ENCODE measurements at regions not wholly inside any gene's neighbourhood (a gene's known extent, or its start where the extent isn't known, plus 50 kb on each side); places are given as distances from the start of the nearest gene placed in this dataset.

DNA sequence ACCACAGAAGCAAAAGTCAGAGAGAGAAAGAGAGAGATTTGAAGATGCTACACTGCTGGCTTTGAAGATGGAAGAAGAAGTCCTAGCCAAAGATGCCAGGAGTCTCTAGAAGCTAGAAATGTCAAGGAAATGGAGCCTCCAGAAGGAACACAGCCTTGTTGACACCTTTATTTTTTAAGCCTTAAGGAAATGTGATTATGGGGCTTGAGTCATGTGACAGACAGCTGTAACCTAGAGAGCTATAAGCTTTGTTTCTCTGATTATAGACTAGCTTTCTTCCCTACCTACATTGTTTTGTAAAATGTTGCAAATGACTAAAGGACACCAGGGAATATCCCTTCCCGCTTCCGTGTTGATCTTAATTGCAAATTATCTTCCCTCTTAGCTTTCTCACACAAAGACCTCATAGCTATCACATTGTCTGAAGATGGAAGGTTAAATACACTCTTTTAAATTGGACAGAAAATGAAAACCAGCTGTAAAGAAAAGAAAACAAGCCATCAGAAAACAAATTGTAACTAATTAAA, 199.9 kb downstream of the ARHGAP12 start:
- peak overlapping the region; percentile 50 for H3K27ac Mint-ChIP-seq
- H3K27ac ChIP-seq (ENCODE audit: low read depth), result peak overlapping the region; percentile 7

More for the DNA sequence above, 199.9 kb downstream of the ARHGAP12 start:
- no peak overlapping the region for H3K4me3 Mint-ChIP-seq
- H3K79me2 ChIP-seq (replicated peaks; ENCODE audit: insufficient read depth), result no peaks in the 10 kb centered on the region
- no peak overlapping the region for H2AFZ ChIP-seq
- DNase-seq (ENCODE audit: low spot score) (peak; percentile 35), ATAC-seq (peak; percentile 78)
- peaks cover 11% of the 10 kb centered on the region for H3K27me3 Mint-ChIP-seq (ENCODE audit: insufficient read depth, low read depth, poor library complexity)
- H3K4me1 Mint-ChIP-seq, result peaks cover 7% of the 10 kb centered on the region
- peaks cover 58% of the 10 kb centered on the region for H3K9me3 Mint-ChIP-seq
- TF ChIP-seq STAT1 (IDR thresholded peaks at IDR 0.05; ENCODE audit: unreplicated experiment) (no peak), NANOG (IDR thresholded peaks at IDR 0.05; ENCODE audit: borderline replicate concordance) (peak; percentile 52; the same call in 1 of the 2 replicates)
- TF ChIP-seq, protein P1, sequence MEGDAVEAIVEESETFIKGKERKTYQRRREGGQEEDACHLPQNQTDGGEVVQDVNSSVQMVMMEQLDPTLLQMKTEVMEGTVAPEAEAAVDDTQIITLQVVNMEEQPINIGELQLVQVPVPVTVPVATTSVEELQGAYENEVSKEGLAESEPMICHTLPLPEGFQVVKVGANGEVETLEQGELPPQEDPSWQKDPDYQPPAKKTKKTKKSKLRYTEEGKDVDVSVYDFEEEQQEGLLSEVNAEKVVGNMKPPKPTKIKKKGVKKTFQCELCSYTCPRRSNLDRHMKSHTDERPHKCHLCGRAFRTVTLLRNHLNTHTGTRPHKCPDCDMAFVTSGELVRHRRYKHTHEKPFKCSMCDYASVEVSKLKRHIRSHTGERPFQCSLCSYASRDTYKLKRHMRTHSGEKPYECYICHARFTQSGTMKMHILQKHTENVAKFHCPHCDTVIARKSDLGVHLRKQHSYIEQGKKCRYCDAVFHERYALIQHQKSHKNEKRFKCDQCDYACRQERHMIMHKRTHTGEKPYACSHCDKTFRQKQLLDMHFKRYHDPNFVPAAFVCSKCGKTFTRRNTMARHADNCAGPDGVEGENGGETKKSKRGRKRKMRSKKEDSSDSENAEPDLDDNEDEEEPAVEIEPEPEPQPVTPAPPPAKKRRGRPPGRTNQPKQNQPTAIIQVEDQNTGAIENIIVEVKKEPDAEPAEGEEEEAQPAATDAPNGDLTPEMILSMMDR (conservative IDR thresholded peaks at IDR 0.05; ENCODE audit: low read depth in 2 of 2), result no peak
- TF ChIP-seq, protein P2, sequence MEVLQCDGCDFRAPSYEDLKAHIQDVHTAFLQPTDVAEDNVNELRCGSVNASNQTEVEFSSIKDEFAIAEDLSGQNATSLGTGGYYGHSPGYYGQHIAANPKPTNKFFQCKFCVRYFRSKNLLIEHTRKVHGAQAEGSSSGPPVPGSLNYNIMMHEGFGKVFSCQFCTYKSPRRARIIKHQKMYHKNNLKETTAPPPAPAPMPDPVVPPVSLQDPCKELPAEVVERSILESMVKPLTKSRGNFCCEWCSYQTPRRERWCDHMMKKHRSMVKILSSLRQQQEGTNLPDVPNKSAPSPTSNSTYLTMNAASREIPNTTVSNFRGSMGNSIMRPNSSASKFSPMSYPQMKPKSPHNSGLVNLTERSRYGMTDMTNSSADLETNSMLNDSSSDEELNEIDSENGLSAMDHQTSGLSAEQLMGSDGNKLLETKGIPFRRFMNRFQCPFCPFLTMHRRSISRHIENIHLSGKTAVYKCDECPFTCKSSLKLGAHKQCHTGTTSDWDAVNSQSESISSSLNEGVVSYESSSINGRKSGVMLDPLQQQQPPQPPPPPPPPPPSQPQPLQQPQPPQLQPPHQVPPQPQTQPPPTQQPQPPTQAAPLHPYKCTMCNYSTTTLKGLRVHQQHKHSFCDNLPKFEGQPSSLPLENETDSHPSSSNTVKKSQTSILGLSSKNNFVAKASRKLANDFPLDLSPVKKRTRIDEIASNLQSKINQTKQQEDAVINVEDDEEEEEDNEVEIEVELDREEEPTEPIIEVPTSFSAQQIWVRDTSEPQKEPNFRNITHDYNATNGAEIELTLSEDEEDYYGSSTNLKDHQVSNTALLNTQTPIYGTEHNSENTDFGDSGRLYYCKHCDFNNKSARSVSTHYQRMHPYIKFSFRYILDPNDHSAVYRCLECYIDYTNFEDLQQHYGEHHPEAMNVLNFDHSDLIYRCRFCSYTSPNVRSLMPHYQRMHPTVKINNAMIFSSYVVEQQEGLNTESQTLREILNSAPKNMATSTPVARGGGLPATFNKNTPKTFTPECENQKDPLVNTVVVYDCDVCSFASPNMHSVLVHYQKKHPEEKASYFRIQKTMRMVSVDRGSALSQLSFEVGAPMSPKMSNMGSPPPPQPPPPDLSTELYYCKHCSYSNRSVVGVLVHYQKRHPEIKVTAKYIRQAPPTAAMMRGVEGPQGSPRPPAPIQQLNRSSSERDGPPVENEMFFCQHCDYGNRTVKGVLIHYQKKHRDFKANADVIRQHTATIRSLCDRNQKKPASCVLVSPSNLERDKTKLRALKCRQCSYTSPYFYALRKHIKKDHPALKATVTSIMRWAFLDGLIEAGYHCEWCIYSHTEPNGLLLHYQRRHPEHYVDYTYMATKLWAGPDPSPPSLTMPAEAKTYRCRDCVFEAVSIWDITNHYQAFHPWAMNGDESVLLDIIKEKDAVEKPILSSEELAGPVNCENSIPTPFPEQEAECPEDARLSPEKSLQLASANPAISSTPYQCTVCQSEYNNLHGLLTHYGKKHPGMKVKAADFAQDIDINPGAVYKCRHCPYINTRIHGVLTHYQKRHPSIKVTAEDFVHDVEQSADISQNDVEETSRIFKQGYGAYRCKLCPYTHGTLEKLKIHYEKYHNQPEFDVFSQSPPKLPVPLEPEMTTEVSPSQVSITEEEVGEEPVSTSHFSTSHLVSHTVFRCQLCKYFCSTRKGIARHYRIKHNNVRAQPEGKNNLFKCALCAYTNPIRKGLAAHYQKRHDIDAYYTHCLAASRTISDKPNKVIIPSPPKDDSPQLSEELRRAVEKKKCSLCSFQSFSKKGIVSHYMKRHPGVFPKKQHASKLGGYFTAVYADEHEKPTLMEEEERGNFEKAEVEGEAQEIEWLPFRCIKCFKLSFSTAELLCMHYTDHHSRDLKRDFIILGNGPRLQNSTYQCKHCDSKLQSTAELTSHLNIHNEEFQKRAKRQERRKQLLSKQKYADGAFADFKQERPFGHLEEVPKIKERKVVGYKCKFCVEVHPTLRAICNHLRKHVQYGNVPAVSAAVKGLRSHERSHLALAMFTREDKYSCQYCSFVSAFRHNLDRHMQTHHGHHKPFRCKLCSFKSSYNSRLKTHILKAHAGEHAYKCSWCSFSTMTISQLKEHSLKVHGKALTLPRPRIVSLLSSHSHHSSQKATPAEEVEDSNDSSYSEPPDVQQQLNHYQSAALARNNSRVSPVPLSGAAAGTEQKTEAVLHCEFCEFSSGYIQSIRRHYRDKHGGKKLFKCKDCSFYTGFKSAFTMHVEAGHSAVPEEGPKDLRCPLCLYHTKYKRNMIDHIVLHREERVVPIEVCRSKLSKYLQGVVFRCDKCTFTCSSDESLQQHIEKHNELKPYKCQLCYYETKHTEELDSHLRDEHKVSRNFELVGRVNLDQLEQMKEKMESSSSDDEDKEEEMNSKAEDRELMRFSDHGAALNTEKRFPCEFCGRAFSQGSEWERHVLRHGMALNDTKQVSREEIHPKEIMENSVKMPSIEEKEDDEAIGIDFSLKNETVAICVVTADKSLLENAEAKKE (CRISPR knock-in tag; IDR thresholded peaks at IDR 0.05), result peak; percentile 3; the same call in 1 of the 2 replicates
- no peaks in the 10 kb centered on the region; the same call in 1 of the 2 replicates for H3K4me1 ChIP-seq (ENCODE audit: insufficient read depth)
- H3K4me2 ChIP-seq, result no peak overlapping the region
- peaks cover 62% of the 10 kb centered on the region for H3K36me3 Mint-ChIP-seq (ENCODE audit: low read depth)
- peaks cover 28% of the 10 kb centered on the region for H3K9me2 ChIP-seq (ENCODE audit: insufficient read depth)
- H3K27me3 ChIP-seq (ENCODE audit: insufficient read depth), result no peaks in the 10 kb centered on the region
- no peak overlapping the region for H3K4me3 ChIP-seq
- H3K36me3 ChIP-seq (ENCODE audit: insufficient read depth), result peaks cover 15% of the 10 kb centered on the region; the same call in 1 of the 2 replicates
- peaks cover 10% of the 10 kb centered on the region for H3F3A ChIP-seq (replicated peaks; ENCODE audit: low read depth)
- H4K20me1 ChIP-seq (replicated peaks; ENCODE audit: insufficient read depth), result no peaks in the 10 kb centered on the region

Measured in GM23338 (cell line).